ENCODE measurements at regions not wholly inside any gene's neighbourhood (a gene's known extent, or its start where the extent isn't known, plus 50 kb on each side); places are given as distances from the start of the nearest gene placed in this dataset.

DNA sequence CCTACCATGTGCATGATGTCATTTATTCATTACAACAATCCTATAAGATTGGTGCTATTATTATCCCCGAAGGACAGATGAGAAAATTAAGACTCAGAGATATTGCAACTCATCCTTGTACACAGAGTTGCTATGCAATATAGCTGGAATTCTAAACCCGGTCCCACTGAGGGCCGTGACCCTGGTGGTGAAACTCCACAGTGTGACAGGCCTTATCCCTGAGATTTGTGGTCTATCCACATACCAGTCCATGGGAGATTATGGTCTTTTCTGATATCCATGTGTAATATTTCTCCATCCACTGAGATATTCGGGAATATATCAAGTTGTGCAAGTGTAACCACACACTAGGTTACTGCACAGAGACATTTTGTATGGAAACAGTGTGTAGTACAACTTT is 305.2 kb downstream of the TXNL1 start:
- no peak overlapping the region for H3K9ac ChIP-seq (ENCODE audit: insufficient read length, low read depth)
- no peak for DNase-seq (ENCODE audit: low read depth, low spot score)
- no peaks in the 10 kb centered on the region for H3K9me3 ChIP-seq (ENCODE audit: insufficient read depth, low read length)
- no peaks in the 10 kb centered on the region for H3K4me1 ChIP-seq (ENCODE audit: insufficient read depth, insufficient read length)
- no peaks in the 10 kb centered on the region for H3K36me3 ChIP-seq (ENCODE audit: insufficient read depth, insufficient read length, low read length)
- no peak for TF ChIP-seq YY1 (IDR thresholded peaks at IDR 0.05; ENCODE audit: insufficient read depth, insufficient read length)
- no peak for TF ChIP-seq ZNF274 (IDR thresholded peaks at IDR 0.05; ENCODE audit: low read depth, low read length)
- no peak for TF ChIP-seq SUZ12 (IDR thresholded peaks at IDR 0.05; ENCODE audit: extremely low read depth, insufficient read depth, insufficient read length)
- H3K4me3 ChIP-seq (ENCODE audit: insufficient read length, low read depth), result no peak overlapping the region
- no peaks in the 10 kb centered on the region for H3K27me3 ChIP-seq (ENCODE audit: insufficient read depth, insufficient read length)

DNA sequence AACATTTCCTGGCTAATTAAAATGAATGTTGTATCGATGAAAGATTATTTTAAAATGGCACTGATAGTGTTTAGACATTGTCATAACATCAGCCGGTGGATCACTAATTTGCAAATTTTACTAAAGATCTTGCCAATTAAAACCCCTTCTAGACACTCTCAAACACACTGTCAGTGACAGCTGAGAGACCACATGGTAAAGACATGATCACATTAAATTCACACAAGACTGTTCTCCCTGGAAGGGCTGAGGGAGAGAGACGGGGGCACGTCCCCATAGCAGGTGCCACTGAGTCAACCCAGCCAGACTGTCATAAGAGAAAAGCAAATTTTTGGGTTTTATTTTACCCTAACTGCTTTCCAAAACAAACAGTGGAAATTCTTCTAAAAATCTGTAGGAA is 306.0 kb downstream of the TXNL1 start:
- H3K27me3 ChIP-seq (ENCODE audit: insufficient read depth, insufficient read length), result no peaks in the 10 kb centered on the region
- DNase-seq (ENCODE audit: low read depth, low spot score), result no peak
- H3K4me1 ChIP-seq (ENCODE audit: insufficient read depth, insufficient read length), result no peaks in the 10 kb centered on the region
- H3K4me3 ChIP-seq (ENCODE audit: insufficient read length, low read depth), result no peak overlapping the region
- TF ChIP-seq SUZ12 (IDR thresholded peaks at IDR 0.05; ENCODE audit: extremely low read depth, insufficient read depth, insufficient read length), result no peak
- no peak for TF ChIP-seq YY1 (IDR thresholded peaks at IDR 0.05; ENCODE audit: insufficient read depth, insufficient read length)
- TF ChIP-seq ZNF274 (IDR thresholded peaks at IDR 0.05; ENCODE audit: low read depth, low read length), result no peak
- H3K36me3 ChIP-seq (ENCODE audit: insufficient read depth, insufficient read length, low read length), result no peaks in the 10 kb centered on the region
- no peak overlapping the region for H3K9ac ChIP-seq (ENCODE audit: insufficient read length, low read depth)
- no peaks in the 10 kb centered on the region for H3K9me3 ChIP-seq (ENCODE audit: insufficient read depth, low read length)

DNA sequence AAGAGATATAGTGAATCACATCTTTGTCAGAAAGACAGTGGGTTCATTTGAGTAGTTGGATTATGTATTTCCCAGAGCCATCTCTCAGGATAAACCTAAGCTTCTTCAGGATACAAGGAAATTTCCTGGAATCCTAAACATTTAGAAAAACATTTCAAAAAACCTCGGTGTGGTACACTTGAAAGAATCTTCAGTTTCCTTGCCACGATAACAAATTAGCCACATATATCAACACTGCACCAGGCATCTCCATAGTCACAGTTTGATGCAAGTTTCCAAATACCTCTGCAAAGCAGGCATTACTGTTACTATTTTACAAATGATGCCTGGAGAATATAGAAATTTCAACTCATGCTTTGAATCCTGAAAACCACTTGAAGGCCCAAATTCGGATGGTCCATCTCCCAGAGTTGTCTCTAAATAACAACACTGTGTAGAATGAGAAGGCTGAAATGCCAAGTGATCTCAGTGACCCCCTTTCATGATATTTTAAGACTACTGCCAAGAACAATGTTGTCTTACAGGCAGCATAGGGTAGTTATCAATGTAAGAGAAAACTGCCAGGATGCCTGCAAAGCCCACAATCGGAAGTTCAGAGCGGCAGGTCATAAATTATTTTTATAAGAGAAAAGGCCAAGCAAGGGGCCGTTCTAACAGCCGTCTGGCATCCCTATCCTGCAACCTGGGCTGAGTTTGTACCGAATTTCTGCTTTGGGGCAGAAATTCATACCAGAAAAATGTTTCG is 307.9 kb downstream of the TXNL1 start:
- Histone ChIP-seq H3K9ac (ENCODE audit: insufficient read length, low read depth) (no peak overlapping the region), H3K4me1 (ENCODE audit: insufficient read depth, insufficient read length) (no peaks in the 10 kb centered on the region)
- no peak for DNase-seq (ENCODE audit: low read depth, low spot score)

DNA sequence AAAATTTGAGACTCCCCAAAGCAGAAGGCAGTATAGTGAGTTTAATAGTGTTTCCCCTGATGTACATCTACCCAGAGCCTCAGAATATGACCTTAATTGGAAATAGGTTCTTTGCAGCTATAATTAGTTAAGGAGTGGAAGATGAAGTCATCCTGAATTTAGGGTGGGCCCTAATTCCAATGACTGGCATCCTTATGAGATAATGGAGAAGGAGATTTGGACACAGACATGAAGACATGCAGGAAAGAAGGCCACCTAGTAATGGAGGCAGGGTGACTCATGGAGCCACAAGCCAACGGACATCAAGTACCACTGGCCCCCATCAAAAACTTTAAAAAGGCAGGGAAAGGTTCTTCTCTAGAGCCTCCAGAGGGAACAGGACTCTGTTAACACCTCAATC is 308.9 kb downstream of the TXNL1 start:
- Histone ChIP-seq H3K36me3 (ENCODE audit: insufficient read depth, insufficient read length, low read length) (no peaks in the 10 kb centered on the region), H3K27me3 (ENCODE audit: insufficient read depth, insufficient read length) (no peaks in the 10 kb centered on the region), H3K9ac (ENCODE audit: insufficient read length, low read depth) (no peak overlapping the region), H3K4me3 (ENCODE audit: insufficient read length, low read depth) (no peak overlapping the region), H3K9me3 (ENCODE audit: insufficient read depth, low read length) (no peaks in the 10 kb centered on the region), H3K4me1 (ENCODE audit: insufficient read depth, insufficient read length) (no peaks in the 10 kb centered on the region)
- no peak for DNase-seq (ENCODE audit: low read depth, low spot score)
- TF ChIP-seq SUZ12 (IDR thresholded peaks at IDR 0.05; ENCODE audit: extremely low read depth, insufficient read depth, insufficient read length) (no peak), ZNF274 (IDR thresholded peaks at IDR 0.05; ENCODE audit: low read depth, low read length) (no peak)

More for the DNA sequence above, 307.9 kb downstream of the TXNL1 start:
- Histone ChIP-seq H3K27me3 (ENCODE audit: insufficient read depth, insufficient read length) (no peaks in the 10 kb centered on the region), H3K36me3 (ENCODE audit: insufficient read depth, insufficient read length, low read length) (no peaks in the 10 kb centered on the region), H3K9me3 (ENCODE audit: insufficient read depth, low read length) (no peaks in the 10 kb centered on the region), H3K4me3 (ENCODE audit: insufficient read length, low read depth) (no peak overlapping the region)
- TF ChIP-seq YY1 (IDR thresholded peaks at IDR 0.05; ENCODE audit: insufficient read depth, insufficient read length) (no peak), ZNF274 (IDR thresholded peaks at IDR 0.05; ENCODE audit: low read depth, low read length) (no peak), SUZ12 (IDR thresholded peaks at IDR 0.05; ENCODE audit: extremely low read depth, insufficient read depth, insufficient read length) (no peak)

DNA sequence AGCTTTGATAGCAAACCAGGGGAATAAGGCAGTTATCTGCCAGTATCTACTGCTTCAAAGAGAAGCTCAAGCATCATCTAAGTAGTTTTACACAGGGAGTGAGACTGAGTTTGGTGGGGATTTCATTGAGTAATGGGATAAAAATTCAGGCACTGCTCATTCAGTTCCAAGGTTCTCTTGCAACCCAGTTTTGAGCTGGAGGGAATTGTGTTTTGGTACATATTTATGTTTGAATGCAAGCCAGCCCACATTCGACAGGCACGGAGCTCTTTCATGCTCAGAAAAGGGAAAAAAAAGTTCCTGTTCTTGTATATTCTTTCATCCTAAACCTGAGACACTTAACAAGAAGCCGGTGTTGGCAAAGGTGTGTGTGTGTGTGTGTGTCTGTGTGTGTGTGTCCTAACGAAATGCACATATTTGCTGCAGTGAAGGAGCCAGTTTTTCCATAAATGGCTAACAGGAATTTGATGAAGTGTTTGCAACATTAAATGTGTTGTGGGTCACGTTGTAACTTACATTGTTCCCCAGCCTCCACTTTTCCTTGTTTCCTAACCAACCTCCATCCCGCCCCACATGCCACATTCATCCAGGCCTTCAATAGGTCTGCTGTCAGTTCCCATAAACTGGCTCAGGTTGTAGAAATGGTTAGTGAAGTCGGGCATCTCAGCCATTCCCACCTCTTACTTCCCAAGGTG is 311.1 kb downstream of the TXNL1 start:
- no peak for DNase-seq (ENCODE audit: low read depth, low spot score)
- Histone ChIP-seq H3K9me3 (ENCODE audit: insufficient read depth, low read length) (no peaks in the 10 kb centered on the region), H3K4me1 (ENCODE audit: insufficient read depth, insufficient read length) (no peaks in the 10 kb centered on the region), H3K36me3 (ENCODE audit: insufficient read depth, insufficient read length, low read length) (no peaks in the 10 kb centered on the region), H3K4me3 (ENCODE audit: insufficient read length, low read depth) (no peak overlapping the region), H3K9ac (ENCODE audit: insufficient read length, low read depth) (no peak overlapping the region), H3K27me3 (ENCODE audit: insufficient read depth, insufficient read length) (no peaks in the 10 kb centered on the region)
- TF ChIP-seq SUZ12 (IDR thresholded peaks at IDR 0.05; ENCODE audit: extremely low read depth, insufficient read depth, insufficient read length) (no peak), YY1 (IDR thresholded peaks at IDR 0.05; ENCODE audit: insufficient read depth, insufficient read length) (no peak), ZNF274 (IDR thresholded peaks at IDR 0.05; ENCODE audit: low read depth, low read length) (no peak)

DNA sequence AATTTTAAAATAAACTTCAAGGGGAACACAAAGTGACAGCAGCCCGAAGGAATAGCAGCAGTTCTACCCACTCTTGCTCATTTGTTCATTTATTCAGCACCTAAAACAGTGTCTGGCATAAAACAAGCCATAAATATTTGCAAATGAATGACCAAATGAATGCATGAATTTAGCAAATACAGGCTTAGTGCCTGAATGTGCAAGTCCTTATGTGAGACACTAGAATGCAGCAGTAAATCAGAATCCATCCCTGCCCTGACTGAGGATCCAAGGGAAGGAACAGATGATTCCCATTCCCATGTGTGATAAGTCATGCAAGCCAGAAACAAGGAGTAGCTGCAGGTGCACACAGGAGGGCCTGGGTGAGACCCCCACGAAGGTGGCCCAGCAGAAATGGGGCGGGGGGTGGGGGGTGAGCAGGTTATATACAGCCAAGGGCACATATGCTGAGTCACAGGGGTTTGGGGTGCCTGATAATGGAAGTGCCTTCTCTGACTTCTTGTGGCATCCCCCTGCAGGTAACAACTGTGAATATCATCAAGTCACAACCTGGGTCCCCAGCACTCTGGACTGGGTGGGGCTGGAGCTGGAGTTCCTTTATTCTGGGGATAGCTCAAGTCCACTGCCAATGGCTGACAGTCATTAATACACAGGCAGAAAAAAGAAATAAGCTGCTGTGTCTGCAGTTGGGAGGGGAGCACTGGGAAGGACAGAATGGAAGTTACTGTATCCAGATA is 311.9 kb downstream of the TXNL1 start:
- Histone ChIP-seq H3K27me3 (ENCODE audit: insufficient read depth, insufficient read length) (no peaks in the 10 kb centered on the region), H3K4me1 (ENCODE audit: insufficient read depth, insufficient read length) (no peaks in the 10 kb centered on the region), H3K36me3 (ENCODE audit: insufficient read depth, insufficient read length, low read length) (no peaks in the 10 kb centered on the region), H3K4me3 (ENCODE audit: insufficient read length, low read depth) (no peak overlapping the region), H3K9me3 (ENCODE audit: insufficient read depth, low read length) (no peaks in the 10 kb centered on the region), H3K9ac (ENCODE audit: insufficient read length, low read depth) (no peak overlapping the region)
- TF ChIP-seq YY1 (IDR thresholded peaks at IDR 0.05; ENCODE audit: insufficient read depth, insufficient read length) (no peak), ZNF274 (IDR thresholded peaks at IDR 0.05; ENCODE audit: low read depth, low read length) (no peak), SUZ12 (IDR thresholded peaks at IDR 0.05; ENCODE audit: extremely low read depth, insufficient read depth, insufficient read length) (no peak)
- DNase-seq (ENCODE audit: low read depth, low spot score), result no peak

DNA sequence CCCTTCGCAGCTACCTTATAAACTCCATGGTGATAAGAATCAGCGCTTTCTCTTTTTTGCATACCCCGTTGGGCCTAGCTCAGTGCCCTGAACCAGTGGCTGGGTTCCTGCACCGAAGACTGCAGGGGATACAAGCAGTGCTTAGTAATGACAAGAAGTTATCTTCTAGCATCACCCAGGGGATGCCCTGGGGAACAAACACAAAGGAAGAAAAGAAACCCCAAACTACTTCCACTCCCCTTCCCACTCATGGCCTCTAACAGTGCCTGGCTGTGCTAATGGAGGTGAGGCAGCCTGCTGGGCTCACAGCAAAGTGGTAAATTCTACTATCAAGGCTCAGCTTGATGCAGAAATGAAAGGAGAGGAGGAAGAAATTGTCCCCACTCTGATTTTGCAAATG is 314.7 kb downstream of the TXNL1 start:
- no peak for DNase-seq (ENCODE audit: low read depth, low spot score)

More for the DNA sequence above, 314.7 kb downstream of the TXNL1 start:
- no peaks in the 10 kb centered on the region for H3K4me1 ChIP-seq (ENCODE audit: insufficient read depth, insufficient read length)
- no peaks in the 10 kb centered on the region for H3K27me3 ChIP-seq (ENCODE audit: insufficient read depth, insufficient read length)
- no peaks in the 10 kb centered on the region for H3K36me3 ChIP-seq (ENCODE audit: insufficient read depth, insufficient read length, low read length)
- H3K9ac ChIP-seq (ENCODE audit: insufficient read length, low read depth), result no peak overlapping the region
- no peaks in the 10 kb centered on the region for H3K9me3 ChIP-seq (ENCODE audit: insufficient read depth, low read length)
- no peak for TF ChIP-seq YY1 (IDR thresholded peaks at IDR 0.05; ENCODE audit: insufficient read depth, insufficient read length)
- TF ChIP-seq SUZ12 (IDR thresholded peaks at IDR 0.05; ENCODE audit: extremely low read depth, insufficient read depth, insufficient read length), result no peak
- no peak for TF ChIP-seq ZNF274 (IDR thresholded peaks at IDR 0.05; ENCODE audit: low read depth, low read length)
- H3K4me3 ChIP-seq (ENCODE audit: insufficient read length, low read depth), result no peak overlapping the region
